ENCODE measurements at regions not wholly inside any gene's neighbourhood (a gene's known extent, or its start where the extent isn't known, plus 50 kb on each side); places are given as distances from the start of the nearest gene placed in this dataset.

DNA sequence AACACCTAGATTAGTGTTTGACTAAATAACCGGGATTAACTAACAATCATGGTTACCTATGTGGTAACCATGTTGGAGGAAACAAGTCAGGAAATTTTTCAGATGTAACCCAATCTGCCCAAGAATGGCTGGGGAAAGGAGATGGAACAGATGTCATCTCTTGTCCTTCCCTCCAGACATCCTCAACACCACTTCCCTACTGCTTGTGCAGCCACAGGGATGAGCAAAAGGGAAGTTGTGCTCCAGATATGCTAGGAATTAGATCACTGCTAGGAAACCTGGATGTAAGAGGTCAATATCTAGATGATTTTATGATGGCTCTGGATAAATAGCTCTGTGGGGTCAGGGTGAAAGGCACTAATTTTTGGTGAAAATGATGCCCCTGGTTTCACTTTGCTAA is 61.3 kb upstream of the ELL2 start:
- ChIA-PET POLR2A (no interaction called here), CTCF (no interaction called here)

DNA sequence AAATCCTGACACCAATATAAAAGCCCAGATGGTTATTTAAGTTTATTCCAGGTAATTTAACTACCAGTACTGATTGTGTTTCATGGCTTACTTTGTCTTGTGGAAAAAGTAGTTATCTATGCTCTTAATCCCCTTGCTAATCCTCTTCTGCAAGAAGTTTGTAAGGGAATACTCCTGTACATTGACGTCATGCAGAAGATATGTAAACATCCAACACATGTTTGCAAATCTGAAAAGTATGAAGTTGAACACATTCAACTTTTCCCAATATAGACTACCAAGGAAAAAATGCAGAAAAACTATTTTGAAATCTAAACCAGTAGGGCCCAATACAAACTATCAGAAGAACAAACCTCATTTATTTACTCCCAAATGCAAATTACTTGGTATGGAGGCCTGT is 56.3 kb upstream of the ELL2 start:
- POLR2A ChIA-PET: no interaction called here

DNA sequence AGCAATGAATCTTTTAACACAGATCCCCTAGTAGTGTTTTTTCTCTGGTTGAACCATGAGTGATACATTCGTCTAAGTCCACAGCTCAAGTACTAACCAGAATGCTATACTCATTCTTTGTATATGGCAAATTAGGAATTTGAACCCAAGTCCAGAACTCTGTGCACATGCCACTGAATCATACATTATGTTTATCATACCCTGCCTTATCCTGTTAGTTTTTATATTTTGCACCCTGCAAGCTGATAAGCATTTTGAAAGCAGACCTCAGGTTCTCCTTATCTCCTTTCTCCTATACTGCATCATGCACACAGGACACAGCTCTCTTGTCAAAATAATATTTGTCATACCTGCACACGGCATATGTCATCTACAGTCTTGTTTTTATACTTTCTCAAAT is 54.6 kb upstream of the ELL2 start:
- POLR2A ChIA-PET: no interaction called here
- CTCF ChIA-PET: no interaction called here

More for the DNA sequence above, 56.3 kb upstream of the ELL2 start:
- CTCF ChIA-PET: no interaction called here

DNA sequence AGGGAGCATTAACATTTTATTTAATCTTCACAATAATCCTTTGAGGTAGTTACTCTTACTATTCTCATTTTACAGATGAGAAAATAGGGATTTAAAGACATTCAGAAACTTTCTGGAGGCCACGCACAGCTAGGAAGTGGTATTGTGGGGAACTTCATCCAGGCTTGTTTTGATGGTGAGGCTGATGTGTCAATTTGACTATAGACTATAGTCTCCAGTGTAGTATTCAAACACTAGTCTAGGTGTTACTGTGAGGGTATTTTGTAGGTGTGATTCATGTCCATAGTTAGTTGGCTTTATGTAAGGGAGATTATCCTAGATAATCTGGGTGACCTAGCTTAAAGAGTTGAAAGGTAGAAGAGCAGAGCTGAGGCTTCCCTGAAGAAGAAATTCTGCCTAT is 54.1 kb upstream of the ELL2 start:
- POLR2A ChIA-PET: no interaction called here
- CTCF ChIA-PET: no interaction called here

DNA sequence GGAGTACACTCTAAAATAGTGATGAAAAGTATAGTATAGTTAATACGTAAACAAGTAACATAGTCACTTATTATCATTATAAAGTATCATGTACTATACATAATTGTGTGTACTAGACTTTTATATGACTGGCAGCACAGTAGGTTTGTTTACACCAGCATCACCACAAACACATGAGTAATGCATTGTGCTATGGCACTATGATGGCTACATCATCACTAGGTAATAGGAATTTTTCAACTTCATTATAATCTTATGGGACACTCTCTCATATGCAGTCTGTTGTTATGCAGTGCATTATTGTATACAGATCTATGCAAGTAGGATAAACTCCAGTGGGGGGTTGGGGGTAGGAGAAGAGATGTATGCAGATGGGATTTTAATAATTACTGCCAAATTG is 52.7 kb upstream of the ELL2 start:
- ChIA-PET CTCF (interaction anchor here (1.1 kb wide), 1 partner anchor 11 kb away, joined by 3 read pairs; no protein-coding TSS in a partner anchor), POLR2A (no interaction called here)

DNA sequence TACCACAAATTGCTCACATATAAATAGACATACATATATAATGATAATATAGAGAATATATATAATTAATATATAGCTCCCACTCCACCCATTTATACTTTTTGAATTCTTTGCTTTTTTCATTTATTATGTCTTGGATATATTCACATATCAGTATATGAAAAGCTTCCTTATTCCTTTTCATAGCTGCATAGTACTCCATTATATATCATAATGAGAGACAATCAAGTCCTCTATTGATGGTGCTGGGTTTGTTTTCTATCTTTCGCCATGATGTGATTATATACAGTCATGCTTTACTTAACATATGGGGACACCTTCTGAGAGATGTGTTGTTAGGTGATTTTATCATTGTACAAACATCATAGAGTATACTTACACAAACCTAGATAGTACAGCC is 51.6 kb upstream of the ELL2 start:
- ChIA-PET CTCF (interaction anchor here (1.1 kb wide), 1 partner anchor 12 kb away, joined by 3 read pairs; no protein-coding TSS in a partner anchor), POLR2A (no interaction called here)

DNA sequence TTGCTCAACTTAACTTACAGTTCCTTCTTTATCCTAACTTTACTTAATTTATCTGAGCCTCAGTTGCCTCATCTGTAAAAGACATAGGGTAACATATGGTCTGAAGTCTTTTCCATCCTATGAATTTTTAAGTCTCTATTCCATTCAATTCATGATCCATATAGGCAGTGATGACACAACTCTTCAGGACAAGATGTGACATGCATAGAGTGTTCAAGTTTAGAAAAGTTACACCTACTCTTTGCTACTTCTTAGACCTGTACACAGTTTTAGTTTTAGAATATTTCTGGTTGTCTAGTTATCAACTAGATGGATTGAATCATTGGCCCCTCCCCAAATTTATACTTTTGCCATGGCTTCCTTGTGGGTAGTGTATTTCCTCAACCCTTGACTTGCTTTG is 50.7 kb upstream of the ELL2 start:
- POLR2A ChIA-PET: interaction anchor here (0.5 kb wide), 1 partner anchor 231 kb away, joined by 3 read pairs; no protein-coding TSS in a partner anchor

More for the DNA sequence above, 50.7 kb upstream of the ELL2 start:
- CTCF ChIA-PET: no interaction called here

Data from activated CD8-positive, alpha-beta memory T cell treated with anti-CD3 and anti-CD28 coated beads for 36 hours (primary cell).